IMR-90 (cell line): ENCODE measurements at regions not wholly inside any gene's neighbourhood (a gene's known extent, or its start where the extent isn't known, plus 50 kb on each side); places are given as distances from the start of the nearest gene placed in this dataset.
A peak's percentile ranks its signal among the peaks of the same experiment; 100 is the strongest.

Experiments used
- ATAC-seq: fragments of 200-7000 bp; cut with Tn5 transposase; 2 replicates; pipeline ENCODE4 v1.9.1; 2020; ENCODE audit warnings: low read depth, mild to moderate bottlenecking, moderate library complexity
- BruUV-seq: library from RNA; stranded (reverse); fragments of 400-500 nt; replicated peaks from 2 replicates; lab custom pipeline; 2021; lab: Mats Ljungman, UMichigan
- CTCF ChIA-PET: fragments of 300-600 bp; formaldehyde crosslinking; extraction: SDS; loops from one replicate; lab custom pipeline; 2021; ENCODE audit warnings: antibody characterized with exemption; lab: Yijun Ruan, JAX
- POLR2A ChIA-PET: fragments of 300-600 bp; sonication (Branson Sonifier 250); formaldehyde crosslinking; loops from one replicate; lab custom pipeline; 2022; ENCODE audit warnings: antibody characterized with exemption; ENCODE audit not compliant: unreplicated experiment; lab: Charles Lee
- DNase-seq: peaks from one replicate; pipeline ENCODE4 v3.0.0; 2013
- H2AFZ ChIP-seq: replicated peaks from 2 replicates; pipeline ENCODE3; 2013; ENCODE audit warnings: low read length, mild to moderate bottlenecking; ENCODE audit not compliant: poor library complexity
- H2AK5ac ChIP-seq: 2 replicates; pipeline ENCODE4 v1.6.1; 2013; ENCODE audit warnings: low read depth, low read length, inconsistent platforms
- H2AK9ac ChIP-seq: replicated peaks from 2 replicates; pipeline ENCODE3; 2013; ENCODE audit warnings: mild to moderate bottlenecking, low read depth, low read length, moderate library complexity; ENCODE audit not compliant: poor library complexity
- H2BK120ac ChIP-seq: 2 replicates; pipeline ENCODE4 v1.6.1; 2013; ENCODE audit warnings: low read depth, low read length, inconsistent platforms
- H2BK15ac ChIP-seq: 3 replicates; pipeline ENCODE4 v1.6.1; 2013; ENCODE audit warnings: low read depth, low read length, inconsistent platforms
- H2BK20ac ChIP-seq: 2 replicates; pipeline ENCODE4 v1.6.1; 2013; ENCODE audit warnings: low read depth, mild to moderate bottlenecking, inconsistent platforms, low read length, moderate library complexity
- H2BK5ac ChIP-seq: 2 replicates; pipeline ENCODE4 v1.6.1; 2013; ENCODE audit warnings: mild to moderate bottlenecking, low read depth, low read length, inconsistent platforms; ENCODE audit not compliant: poor library complexity, severe bottlenecking
- H3K14ac ChIP-seq: replicated peaks from 2 replicates; pipeline ENCODE4 v1.6.1; 2013; ENCODE audit warnings: low read depth, low read length, inconsistent platforms
- H3K18ac ChIP-seq: 2 replicates; pipeline ENCODE4 v1.6.1; 2013; ENCODE audit warnings: low read depth, low read length, control low read depth
- H3K23ac ChIP-seq: 2 replicates; pipeline ENCODE4 v1.6.1; 2013; ENCODE audit warnings: low read depth, low read length, inconsistent platforms
- H3K27ac ChIP-seq: 2 replicates; pipeline ENCODE4 v1.5.1; 2013; ENCODE audit warnings: mild to moderate bottlenecking, control low read depth, low read length; ENCODE audit not compliant: insufficient read depth
- H3K27me3 ChIP-seq: 2 replicates; pipeline ENCODE4 v1.6.1; 2013; ENCODE audit warnings: low read length; ENCODE audit not compliant: control insufficient read depth, insufficient read depth
- H3K36me3 ChIP-seq: 2 replicates; pipeline ENCODE4 v1.6.1; 2013; ENCODE audit warnings: low read length, mixed read lengths; ENCODE audit not compliant: control insufficient read depth, insufficient read depth
- H3K4ac ChIP-seq: 2 replicates; pipeline ENCODE4 v1.6.1; 2013; ENCODE audit warnings: low read depth, low read length, inconsistent platforms
- H3K4me1 ChIP-seq: 2 replicates; pipeline ENCODE4 v1.6.1; 2013; ENCODE audit warnings: low read length, mixed read lengths; ENCODE audit not compliant: control insufficient read depth, insufficient read depth
- H3K4me2 ChIP-seq: 2 replicates; pipeline ENCODE4 v1.6.1; 2013; ENCODE audit warnings: low read depth, mild to moderate bottlenecking, control low read depth, low read length, moderate library complexity
- H3K4me3 ChIP-seq: 2 replicates; pipeline ENCODE4 v1.5.1; 2013; ENCODE audit warnings: low read depth, mild to moderate bottlenecking, control low read depth, low read length, moderate library complexity; ENCODE audit not compliant: insufficient read depth
- H3K56ac ChIP-seq: 2 replicates; pipeline ENCODE4 v1.6.1; 2013; ENCODE audit warnings: low read length, inconsistent platforms; ENCODE audit not compliant: insufficient read depth; ENCODE audit errors: extremely low read depth
- H3K79me1 ChIP-seq, 2 experiments: 2 replicates each; pipeline ENCODE4 v1.6.1; 2013; ENCODE audit warnings: low read length in 2 of 2, inconsistent platforms in 1 of 2, low read depth in 1 of 2
- H3K9ac ChIP-seq: 2 replicates; pipeline ENCODE4 v1.6.1; 2013; ENCODE audit warnings: low read depth, low read length, control low read depth
- H3K9me1 ChIP-seq: 2 replicates; pipeline ENCODE4 v1.6.1; 2013; ENCODE audit warnings: low read length, inconsistent platforms; ENCODE audit not compliant: insufficient read depth
- H3K9me3 ChIP-seq: 2 replicates; pipeline ENCODE4 v1.6.1; 2013; ENCODE audit warnings: low read length; ENCODE audit not compliant: control insufficient read depth, insufficient read depth
- H4K20me1 ChIP-seq: 2 replicates; pipeline ENCODE4 v1.6.1; 2013; ENCODE audit warnings: low read length, inconsistent platforms; ENCODE audit not compliant: insufficient read depth
- H4K5ac ChIP-seq: 2 replicates; pipeline ENCODE4 v1.6.1; 2013; ENCODE audit warnings: mild to moderate bottlenecking, low read depth, low read length, control low read depth
- H4K8ac ChIP-seq, 2 experiments: 2 replicates each; pipeline ENCODE4 v1.6.1; 2013; ENCODE audit warnings: low read depth in 2 of 2, low read length in 2 of 2, control low read depth in 1 of 2, inconsistent platforms in 1 of 2
- H4K91ac ChIP-seq: 2 replicates; pipeline ENCODE4 v1.6.1; 2013; ENCODE audit warnings: low read depth, low read length, inconsistent platforms; ENCODE audit not compliant: insufficient read depth
- BHLHE40 ChIP-seq: fragments of 150-350 bp; IDR thresholded peaks from 2 replicates; pipeline ENCODE4 v1.6.1; 2016; ENCODE audit warnings: mild to moderate bottlenecking, low read depth, low read length
- CEBPB ChIP-seq: IDR thresholded peaks from 2 replicates; pipeline ENCODE4 v1.6.1; 2012; ENCODE audit warnings: low read depth, low read length, improper control_type of control experiment
- CTCF ChIP-seq: conservative IDR thresholded peaks from 2 replicates; pipeline ENCODE4 v1.5.1; 2012; ENCODE audit warnings: mild to moderate bottlenecking, low read depth, low read length, improper control_type of control experiment
- FOS ChIP-seq: fragments of 150-350 bp; IDR thresholded peaks from 2 replicates; pipeline ENCODE4 v1.6.1; 2016; ENCODE audit warnings: low read depth, low read length
- MAZ ChIP-seq: IDR thresholded peaks from 2 replicates; pipeline ENCODE4 v1.6.1; 2012; ENCODE audit warnings: low read depth, mild to moderate bottlenecking, low read length, improper control_type of control experiment, moderate library complexity, borderline replicate concordance
- MXI1 ChIP-seq: IDR thresholded peaks from 2 replicates; pipeline ENCODE4 v1.6.1; 2012; ENCODE audit warnings: low read depth, mild to moderate bottlenecking, low read length, moderate library complexity, borderline replicate concordance
- POLR2A ChIP-seq: IDR thresholded peaks from 2 replicates; pipeline ENCODE4 v1.6.1; 2012; ENCODE audit warnings: mild to moderate bottlenecking, low read depth, low read length
- RAD21 ChIP-seq: IDR thresholded peaks from 2 replicates; pipeline ENCODE4 v1.6.1; 2012; ENCODE audit warnings: low read length, improper control_type of control experiment
- RCOR1 ChIP-seq: IDR thresholded peaks from 2 replicates; pipeline ENCODE4 v1.6.1; 2012; ENCODE audit warnings: mild to moderate bottlenecking, low read length, improper control_type of control experiment; ENCODE audit not compliant: insufficient replicate concordance
- RFX5 ChIP-seq: IDR thresholded peaks from 2 replicates; pipeline ENCODE4 v1.8.0; 2012; ENCODE audit warnings: low read depth, mild to moderate bottlenecking, low read length, moderate library complexity
- SMC3 ChIP-seq: fragments of 150-350 bp; IDR thresholded peaks from 2 replicates; pipeline ENCODE4 v1.6.1; 2016; ENCODE audit warnings: low read depth, mild to moderate bottlenecking, antibody characterized with exemption, low read length, moderate library complexity
- USF2 ChIP-seq: fragments of 150-350 bp; IDR thresholded peaks from 2 replicates; pipeline ENCODE4 v1.6.1; 2017; ENCODE audit warnings: mild to moderate bottlenecking, antibody characterized with exemption, low read length, low read depth
- WGBS, 2 experiments: methylation state at CpG; one replicate each; pipeline versions ENCODE4 v1.1.5 to v1.1.7; 2013; ENCODE audit warnings: missing lambda C conversion rate in 2 of 2; ENCODE audit not compliant: insufficient read length in 1 of 2; ENCODE audit errors: extremely low coverage in 2 of 2; 5-methylcytosine and 5-hydroxymethylcytosine counted together
- dilution Hi-C: fragments of 300-500 bp; cut with HindIII; formaldehyde crosslinking; loops from one replicate; pipeline ENCODE4 v1.14.3; 2018; ENCODE audit warnings: low sequenced_read_pairs; ENCODE audit not compliant: unreplicated experiment
- in situ Hi-C: fragments of 300-500 bp; cut with MboI; formaldehyde crosslinking; loops from 3 replicates; pipeline ENCODE4 v1.14.3; 2019; ENCODE audit warnings: low sequenced_read_pairs, inconsistent platforms, mixed read lengths
- intact Hi-C: fragments of 100-400 bp; cut with micrococcal nuclease; formaldehyde crosslinking; loops from 2 replicates; pipeline ENCODE4 v1.10.0; 2022

GRCh38 chr11:103601225-103601846 is 435.1 kb upstream of the DDI1 start:
- Histone ChIP-seq H2BK120ac (0 out of 2 replicates have a peak overlapping the region, but pooled peaks have one; percentile 19), H3K27me3 (no peaks in the 10 kb centered on the region), H3K4ac (no peak overlapping the region), H3K18ac (no peak overlapping the region), H3K23ac (no peak overlapping the region), H3K9me1 (no peaks in the 10 kb centered on the region), H2AFZ (no peak overlapping the region), H3K9me3 (no peaks in the 10 kb centered on the region), H2BK20ac (no peak overlapping the region), H2BK5ac (no peak overlapping the region), H4K5ac (no peak overlapping the region), H2BK15ac (no peak overlapping the region), H3K4me3 (no peak overlapping the region), H4K20me1 (no peaks in the 10 kb centered on the region), H3K4me2 (no peak overlapping the region), H2AK5ac (peak overlapping the region; percentile 35), H3K9ac (no peak overlapping the region), H3K36me3 (no peaks in the 10 kb centered on the region), H4K8ac (no peak overlapping the region; a peak in 1 of 4 replicates), H4K91ac (no peak overlapping the region), H3K14ac (no peak overlapping the region), H3K56ac (no peak overlapping the region), H3K4me1 (no peaks in the 10 kb centered on the region), H3K27ac (no peak overlapping the region), H2AK9ac (no peak overlapping the region), H3K79me1 (no peaks in the 10 kb centered on the region)
- ATAC-seq (peak; percentile 100), DNase-seq (peak; percentile 74)
- WGBS, 2 experiments, result no CpG with 5 or more reads among the region's 3 CpGs
- ChIA-PET CTCF (interaction anchor here (0.6 to 1.3 kb wide), 5 partner anchors 23 to 279 kb away, joined by 3 to 8 read pairs (median 4); no protein-coding TSS in a partner anchor), POLR2A (no interaction called here)
- dilution Hi-C loops (no loop called here), intact Hi-C loops (loop anchor here (1.0 to 10.0 kb wide), 6 partner anchors 262 to 494 kb away; partner anchors contain the start of gene DYNC2H1), in situ Hi-C loops (no loop called here)
- TF ChIP-seq USF2 (no peak), SMC3 (peak; percentile 95), MXI1 (no peak), POLR2A (0 out of 2 replicates have a peak, but pooled peaks have one; percentile 35), CEBPB (0 out of 2 replicates have a peak, but pooled peaks have one; percentile 12), FOS (no peak), CTCF (peak; percentile 92), RFX5 (no peak), RCOR1 (no peak), BHLHE40 (no peak), RAD21 (peak; percentile 95), MAZ (no peak)
- no TSS peak for BruUV-seq
